ENCODE measurements at regions not wholly inside any gene's neighbourhood (a gene's known extent, or its start where the extent isn't known, plus 50 kb on each side); places are given as distances from the start of the nearest gene placed in this dataset.

DNA sequence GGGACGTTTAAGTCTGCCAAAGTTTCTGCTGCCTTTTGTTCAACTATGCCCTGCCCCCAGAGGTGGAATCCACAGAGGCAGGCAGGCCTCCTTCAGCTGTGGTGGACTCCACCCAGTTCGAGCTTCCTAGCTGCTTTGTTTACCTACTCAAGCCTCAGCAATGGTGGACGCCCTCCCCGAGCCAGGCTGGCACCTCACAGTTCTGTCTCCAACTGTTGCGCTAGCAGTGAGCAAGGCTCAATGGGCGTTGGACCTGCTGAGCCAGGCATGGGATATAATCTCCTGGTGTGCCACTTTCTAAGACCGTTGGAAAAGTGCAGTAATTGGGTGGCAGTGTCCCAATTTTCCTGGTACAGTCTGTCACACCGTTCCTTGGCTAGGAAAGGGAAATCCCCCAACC lies 444.7 kb downstream of the FLRT2 start:
- no peak for DNase-seq (ENCODE audit: low read depth)

DNA sequence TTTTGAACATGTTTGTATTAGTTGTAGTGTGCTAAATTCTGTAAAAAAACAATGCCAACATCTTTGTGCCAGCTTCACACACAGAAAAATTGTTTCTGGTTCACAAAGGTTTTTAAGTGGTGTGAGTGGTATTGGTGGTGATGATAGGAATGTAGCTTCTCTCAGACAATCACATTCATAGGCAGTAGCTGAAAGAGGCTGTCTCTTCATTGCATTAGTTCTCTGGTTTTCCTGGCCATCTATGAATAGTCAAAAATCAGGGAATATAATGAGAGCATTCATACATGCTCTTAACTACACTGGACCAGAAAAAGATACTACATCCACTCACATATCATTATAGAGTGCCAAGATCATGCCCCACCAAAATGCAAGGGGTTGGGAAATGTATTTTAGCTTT lies 433.5 kb downstream of the FLRT2 start:
- DNase-seq (ENCODE audit: low read depth), result no peak

DNA sequence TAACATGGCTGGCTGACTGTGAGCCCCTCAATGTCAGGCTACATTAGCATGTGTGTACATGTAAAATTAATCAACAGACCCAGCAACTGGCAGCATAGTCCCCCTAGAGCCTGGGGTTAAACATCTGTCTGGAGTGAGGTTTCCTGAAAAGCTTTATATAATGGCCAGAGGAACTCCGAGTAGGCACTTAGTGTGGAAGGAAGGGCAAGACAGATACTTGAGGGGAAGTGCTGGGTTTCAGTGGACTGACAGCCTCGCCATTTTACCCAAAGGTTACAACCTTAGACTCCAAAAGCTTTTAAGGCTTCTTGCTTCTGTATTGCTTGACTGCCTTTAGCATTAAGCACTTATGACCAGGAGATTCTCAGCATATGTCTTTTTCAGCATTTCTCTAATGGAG lies 430.8 kb downstream of the FLRT2 start:
- DNase-seq (ENCODE audit: low read depth), result no peak

DNA sequence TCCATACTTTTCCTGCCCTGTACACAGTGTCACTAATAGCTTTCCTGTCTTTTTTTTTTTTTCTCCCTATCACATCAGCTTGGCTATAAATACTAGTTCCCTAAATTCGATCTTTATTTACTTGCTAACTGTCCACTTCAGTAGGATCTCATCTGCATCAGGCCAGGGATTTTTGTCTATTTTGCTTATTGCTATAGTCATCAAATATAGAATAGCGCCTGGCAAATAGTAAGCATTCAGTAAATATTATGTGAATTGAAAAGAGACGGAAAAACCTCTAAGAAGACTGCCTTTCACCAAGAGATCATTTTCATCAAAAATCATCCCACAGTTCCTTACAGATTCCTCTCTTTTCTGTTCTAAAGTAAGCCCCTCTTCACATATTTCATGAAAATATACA lies 429.1 kb downstream of the FLRT2 start:
- DNase-seq (ENCODE audit: low read depth), result no peak

DNA sequence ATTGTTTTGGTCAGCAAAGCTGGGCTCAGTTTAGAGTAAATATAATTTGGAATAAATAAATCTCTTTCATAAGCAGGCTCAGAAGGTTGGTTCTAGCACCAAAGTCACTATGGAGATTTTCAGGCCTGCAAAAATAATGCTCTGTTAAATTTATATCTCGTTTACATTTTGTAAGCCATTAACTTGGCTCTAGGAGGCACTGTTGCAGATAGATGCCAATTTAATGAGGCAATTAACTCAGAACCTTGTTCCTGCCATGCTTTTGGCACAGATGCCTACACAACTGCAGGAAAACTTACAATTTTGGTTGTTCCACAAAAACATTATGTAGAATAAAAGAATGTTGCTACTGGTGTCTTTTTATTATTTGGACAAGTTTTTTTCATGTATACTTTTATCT lies 428.1 kb downstream of the FLRT2 start:
- DNase-seq (ENCODE audit: low read depth), result no peak

DNA sequence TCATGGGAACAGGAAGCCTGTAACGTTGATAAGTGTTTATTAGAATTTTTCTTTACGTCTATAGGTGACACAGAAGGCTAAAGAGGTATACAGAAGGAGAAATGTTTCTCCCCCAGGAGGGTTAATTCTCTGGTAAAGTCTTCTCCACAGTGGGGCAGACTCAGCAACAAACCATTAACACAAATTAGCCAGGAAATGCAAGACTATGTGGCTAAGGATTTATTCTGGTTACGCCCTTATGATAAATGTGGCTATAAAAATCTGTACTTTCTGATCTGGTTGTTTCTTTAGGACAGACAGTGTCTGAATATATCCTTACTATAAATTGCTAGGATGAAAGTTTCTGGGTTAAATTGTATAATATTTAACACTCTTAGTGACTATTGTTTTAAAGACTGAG lies 423.3 kb downstream of the FLRT2 start:
- no peak for DNase-seq (ENCODE audit: low read depth)

DNA sequence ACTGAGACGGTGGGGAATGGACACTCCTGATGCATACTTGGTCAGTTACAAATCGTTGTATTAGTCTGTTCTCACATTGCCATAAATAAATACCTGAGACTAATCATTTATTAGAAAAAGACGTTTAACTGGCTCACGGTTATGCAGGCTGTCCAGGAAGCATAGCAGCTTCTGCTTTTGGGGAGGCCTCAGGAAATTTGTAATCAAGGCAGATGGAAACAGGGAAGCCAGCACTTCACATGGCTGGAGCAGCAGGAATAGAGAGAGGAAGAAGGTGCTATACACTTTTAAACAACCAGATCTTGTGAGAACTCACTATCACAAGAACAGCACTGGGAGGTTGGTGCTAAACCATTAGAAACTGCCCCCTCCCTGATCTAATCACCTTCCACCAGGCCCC lies 418.2 kb downstream of the FLRT2 start:
- no peak for DNase-seq (ENCODE audit: low read depth)

DNA sequence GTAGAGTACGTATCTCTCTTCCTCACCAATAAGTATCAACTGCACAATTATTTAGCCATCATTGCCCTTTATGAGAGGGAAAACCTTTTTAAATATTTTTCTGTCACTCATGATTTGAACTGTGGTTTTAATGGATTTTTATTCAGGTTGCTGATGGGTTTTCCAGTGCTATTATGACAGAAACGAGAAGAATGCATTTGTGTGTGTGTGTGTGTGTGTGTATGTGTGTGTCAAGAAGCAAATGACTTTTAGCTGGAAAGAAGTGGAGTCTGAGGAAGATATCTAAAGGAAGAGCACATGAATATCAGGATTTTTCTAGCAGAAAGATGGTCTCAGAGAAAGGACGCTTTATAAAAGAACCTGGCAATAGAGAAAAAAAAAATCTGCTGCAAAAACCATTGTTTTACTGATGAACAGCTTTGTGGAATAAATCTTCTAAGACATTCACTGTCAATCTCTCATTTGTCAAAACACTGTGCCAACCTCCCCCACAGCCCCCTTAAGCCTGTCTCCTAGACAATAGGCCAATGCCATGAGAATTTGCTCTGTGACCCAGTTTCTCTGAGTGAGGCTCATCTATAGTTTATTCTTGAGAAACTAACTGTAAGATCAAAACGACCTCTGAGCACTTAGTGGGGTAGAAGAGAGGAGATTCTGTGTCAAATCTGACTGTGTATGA lies 417.7 kb downstream of the FLRT2 start:
- no peak for DNase-seq (ENCODE audit: low read depth)

DNA sequence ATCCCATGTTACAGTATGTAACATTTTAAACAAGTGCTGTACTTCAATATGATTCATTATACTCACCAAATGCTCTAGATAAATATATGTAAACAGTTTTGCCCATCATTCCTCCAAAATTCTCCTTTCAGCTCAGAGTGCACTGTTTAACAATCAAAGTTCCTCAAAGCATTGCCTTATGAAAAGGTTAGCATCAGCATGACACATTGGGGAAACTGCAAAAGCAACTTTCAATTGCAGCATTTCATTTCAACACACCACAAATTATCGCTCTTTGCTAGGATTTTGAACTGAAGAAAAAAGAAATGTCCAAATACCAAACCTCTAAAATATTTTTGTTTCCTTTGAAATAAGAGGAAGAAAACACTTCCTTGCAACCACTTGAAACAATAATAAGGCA lies 413.2 kb downstream of the FLRT2 start:
- DNase-seq (ENCODE audit: low read depth), result no peak

DNA sequence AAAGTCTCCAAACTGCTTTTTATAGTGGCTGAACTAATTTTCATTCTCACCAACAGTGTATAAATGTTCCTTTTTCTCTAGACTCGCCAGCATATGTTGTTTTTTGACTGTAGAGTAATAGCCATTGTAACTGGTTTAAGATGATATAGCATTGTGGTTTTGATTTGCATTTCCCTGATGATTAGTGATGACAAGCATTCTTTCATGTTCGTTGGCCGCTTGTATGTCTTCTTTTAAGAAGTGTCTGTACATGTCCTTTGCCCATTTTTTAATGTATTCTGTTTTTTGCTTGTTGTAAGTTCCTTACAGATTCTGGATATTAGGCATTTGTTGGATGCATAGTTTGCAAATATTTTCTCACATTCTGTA lies 404.9 kb downstream of the FLRT2 start:
- no peak for DNase-seq (ENCODE audit: low read depth)

DNA sequence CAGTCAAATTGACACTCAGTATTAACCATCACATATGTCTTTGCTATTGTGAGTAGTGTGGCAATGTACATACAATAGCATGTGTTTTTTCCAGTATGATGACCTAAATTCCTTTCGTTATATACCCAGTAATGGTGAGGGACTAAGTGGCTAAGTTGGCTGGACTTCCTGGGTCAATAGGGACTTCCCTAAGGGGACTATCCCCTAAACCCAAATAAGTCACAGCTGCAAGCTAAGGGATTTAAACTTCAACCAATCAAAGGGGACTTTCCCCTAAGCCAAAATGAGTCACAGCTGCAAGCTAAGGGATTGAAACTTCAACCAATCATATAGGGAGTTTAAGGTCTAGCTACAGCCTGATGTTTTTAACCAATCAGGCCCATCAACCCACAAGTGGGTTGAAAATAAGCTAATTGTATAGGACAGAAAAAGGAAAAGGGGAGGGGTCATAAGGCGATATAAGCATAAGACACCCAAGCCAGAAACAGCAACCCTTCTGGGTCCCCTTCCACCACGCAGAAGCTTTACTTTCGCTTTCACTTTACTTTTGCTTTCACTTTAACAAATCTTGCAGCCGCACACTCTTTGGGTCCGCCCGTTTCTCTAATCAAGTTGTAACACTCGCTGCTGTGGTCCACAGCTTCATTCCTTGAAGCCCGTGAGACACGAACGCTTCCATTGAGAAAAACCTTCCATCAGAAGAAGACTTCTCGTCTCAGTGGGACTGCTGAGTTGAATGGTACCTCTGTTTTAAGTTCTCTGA lies 404.4 kb downstream of the FLRT2 start:
- DNase-seq (ENCODE audit: low read depth), result peak; percentile 14

DNA sequence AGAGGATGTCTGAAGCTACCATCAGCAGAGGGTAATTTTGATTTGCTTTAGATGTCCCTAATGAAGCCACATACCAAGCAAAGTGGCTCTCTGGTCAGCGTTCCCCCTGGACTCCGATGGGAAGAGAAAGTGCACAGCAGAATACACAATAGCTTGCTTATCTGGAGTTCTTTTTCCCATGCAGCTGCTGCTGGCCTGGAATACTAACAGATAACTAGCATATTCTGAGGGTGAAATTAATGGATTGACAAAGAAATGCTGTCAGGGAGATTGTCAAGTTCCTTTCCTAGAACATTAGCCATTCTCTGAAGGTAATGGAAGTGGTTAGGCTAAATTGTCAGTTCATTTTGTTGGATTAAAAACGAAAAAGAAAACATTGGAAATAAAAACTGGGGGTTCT lies 391.3 kb downstream of the FLRT2 start:
- DNase-seq (ENCODE audit: low read depth), result no peak

DNA sequence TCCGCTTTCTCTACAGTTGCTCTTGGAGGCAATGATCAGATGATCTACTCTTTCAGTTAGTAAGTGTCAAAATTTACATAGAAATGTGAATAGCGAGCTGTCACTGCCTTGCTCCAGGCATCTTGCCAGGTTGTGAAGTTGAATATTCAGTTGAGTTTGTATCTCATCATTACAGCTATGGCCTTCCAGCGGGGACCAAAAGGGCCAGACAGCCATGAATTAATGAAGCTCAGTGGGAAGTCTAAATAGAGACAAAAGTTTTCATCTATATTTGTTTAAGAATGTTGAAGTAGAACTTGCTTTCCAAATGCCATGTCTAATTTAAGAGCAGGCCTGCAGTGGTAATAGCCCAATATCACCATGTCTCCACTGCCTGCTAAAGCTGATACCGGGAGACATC lies 387.8 kb downstream of the FLRT2 start:
- DNase-seq (ENCODE audit: low read depth), result no peak

DNA sequence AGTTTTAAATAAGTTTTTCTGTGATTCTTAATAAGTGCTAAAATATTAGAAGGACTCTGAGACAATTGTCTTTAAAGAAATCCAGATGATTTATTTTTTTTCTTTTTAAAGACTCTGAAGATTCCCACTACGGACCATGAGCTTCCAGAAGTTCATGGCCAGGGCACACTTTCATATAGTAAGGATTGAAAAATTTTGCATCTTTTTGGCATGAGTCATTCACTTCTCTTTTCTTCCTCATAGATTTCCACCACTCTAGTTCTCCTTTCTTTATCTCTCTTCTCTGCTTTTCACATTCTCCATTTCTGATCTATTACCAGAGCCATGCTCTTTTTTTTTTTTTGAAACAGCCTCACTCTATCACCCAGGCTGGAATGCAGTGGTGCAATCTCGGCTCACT lies 385.8 kb downstream of the FLRT2 start:
- DNase-seq (ENCODE audit: low read depth), result no peak

DNA sequence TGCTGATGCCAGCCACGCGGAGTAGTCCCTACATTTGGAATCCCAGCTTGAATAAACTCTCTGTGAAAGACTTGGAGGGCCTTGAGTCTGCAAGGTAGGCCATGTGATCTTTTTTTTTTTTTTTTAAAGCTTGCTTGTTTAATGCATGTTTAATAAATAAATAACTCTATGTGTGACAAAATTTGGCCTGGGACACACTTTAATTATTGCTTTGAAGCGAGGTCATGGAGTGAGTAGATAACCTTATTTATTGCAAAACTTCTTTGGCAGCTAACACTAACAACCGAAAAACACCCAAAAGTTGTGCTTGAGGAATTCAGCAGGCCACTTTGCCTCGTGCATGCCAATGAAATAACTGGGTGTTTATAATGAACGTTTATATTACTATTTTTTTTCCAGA lies 382.2 kb downstream of the FLRT2 start:
- no peak for DNase-seq (ENCODE audit: low read depth)

DNA sequence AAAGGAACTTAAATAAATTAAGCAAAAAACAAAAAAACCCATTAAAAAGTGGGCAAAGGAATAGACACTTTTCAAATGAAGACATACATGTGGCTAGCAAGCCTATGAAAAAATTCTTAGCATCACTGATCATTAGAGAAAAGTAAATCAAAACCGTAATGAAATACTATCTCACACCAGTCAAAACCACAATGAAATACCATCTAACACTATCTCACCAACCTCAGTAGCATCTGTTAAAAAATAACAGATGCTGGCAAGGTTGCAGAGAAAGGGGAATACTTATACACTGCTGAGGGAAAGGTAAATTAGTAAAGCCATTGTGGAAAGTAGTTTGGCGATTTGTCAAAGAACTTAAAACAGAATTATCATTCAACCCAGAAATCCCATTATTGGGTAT lies 381.1 kb downstream of the FLRT2 start:
- DNase-seq (ENCODE audit: low read depth), result no peak

DNA sequence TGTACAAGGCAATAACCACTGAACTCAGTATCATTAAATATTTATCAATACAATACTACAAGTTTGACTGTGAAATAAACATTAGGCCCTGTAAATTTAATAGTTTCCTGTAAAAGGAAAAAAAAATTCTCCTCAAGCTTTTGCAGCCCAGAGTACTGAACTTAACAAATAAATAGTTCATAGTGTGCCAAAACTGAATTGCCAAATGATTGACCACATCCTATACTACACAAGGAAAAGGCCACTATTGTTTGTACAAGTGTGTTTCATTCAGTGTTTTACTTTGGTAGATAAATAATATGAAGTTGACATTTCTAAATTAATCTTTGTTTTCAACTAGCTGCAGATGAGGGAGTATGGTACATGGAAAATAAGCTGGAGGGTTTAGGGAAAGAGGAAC lies 379.6 kb downstream of the FLRT2 start:
- no peak for DNase-seq (ENCODE audit: low read depth)

DNA sequence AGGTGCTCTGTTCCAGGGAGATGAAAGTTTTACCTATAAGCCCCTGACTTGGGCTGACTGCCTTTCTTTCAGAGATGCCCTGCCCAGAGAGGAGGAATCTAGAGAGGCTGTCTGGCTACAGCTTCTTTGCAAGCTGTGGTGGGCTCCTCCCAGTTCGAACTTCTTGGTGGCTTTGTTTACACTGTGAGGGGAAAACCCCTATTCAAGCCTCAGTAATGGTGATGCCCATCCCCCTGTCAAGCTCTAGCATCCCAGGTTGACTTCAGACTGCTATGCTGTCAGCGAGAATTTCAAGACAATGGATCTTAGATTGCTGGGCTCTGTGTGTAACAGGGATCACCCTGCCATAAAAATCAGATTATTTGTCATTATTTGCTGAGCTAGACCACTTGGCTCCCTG lies 377.6 kb downstream of the FLRT2 start:
- DNase-seq (ENCODE audit: low read depth), result no peak

DNA sequence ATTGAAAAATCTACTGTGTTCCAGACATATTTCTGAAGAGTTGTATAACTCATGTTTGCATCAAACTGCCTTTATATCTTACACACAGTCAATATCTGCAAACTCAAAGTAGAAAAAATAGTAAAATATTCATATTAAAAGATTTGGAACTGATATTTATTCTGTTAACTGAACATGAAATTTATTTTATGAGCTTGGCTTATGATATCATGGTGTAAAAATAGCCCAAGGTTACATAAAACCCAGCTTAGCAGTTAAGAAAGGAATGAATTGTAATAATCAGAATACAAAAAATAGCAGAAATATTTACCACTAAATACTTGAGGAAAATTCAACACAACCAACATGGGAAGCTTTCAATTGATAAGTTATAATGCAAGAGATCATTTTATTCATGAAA lies 367.9 kb downstream of the FLRT2 start:
- no peak for DNase-seq (ENCODE audit: low read depth)

DNA sequence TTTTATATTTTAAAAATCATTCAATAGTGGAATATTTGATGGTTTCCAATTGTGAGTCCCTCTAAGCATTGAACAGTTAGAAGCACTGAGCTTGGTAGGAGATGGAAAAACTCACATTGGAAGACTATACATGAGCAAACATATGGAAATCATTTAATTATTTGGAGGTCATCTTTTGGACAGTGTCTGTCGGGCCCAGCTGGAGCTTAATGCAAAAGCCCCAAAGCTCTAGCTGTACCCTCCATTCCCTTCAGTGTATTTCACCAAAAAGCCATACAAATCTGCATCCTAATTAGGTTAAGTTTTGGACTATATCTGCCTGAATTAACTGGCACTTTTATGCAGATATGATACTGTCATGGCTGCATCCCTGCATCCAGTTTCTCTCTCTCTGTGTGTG lies 365.7 kb downstream of the FLRT2 start:
- no peak for DNase-seq (ENCODE audit: low read depth)

DNA sequence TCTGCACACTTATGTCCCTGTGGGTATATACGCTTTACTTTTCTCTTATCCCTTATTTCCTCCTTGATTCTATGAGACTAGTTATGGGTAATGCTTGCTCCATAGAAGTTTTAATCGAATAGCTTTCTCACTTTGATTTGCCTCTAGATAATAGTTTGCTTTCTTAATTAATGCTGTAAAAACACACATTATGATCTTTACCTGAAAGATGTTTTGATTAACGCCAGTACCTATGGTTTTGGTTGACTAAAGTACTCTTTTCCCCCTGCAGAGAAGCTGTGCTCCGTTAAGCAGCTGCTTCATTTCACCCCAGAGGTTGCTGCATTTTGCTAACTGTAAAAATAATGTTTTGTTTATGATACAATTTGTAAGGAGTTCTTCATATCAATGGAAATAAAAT lies 362.3 kb downstream of the FLRT2 start:
- no peak for DNase-seq (ENCODE audit: low read depth)

DNA sequence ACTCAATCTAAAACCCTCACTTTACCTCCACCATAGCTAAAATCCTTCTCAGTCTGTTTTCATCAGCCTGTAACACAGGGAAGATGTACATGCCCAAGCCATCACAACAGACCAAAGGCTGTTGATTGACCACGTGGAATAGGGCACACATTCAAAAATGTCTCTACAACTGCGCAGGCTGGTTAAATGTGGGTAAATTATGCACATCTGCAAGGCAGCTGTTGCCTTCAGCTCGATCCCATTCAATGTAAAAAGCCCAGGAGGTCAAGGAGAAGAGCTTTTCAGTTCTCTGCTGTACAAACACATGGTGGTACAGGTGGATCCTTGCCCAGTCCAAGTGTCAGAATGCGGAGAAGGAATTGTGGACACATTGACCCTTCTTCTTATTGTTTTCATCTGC lies 354.0 kb downstream of the FLRT2 start:
- no peak for DNase-seq (ENCODE audit: low read depth)

DNA sequence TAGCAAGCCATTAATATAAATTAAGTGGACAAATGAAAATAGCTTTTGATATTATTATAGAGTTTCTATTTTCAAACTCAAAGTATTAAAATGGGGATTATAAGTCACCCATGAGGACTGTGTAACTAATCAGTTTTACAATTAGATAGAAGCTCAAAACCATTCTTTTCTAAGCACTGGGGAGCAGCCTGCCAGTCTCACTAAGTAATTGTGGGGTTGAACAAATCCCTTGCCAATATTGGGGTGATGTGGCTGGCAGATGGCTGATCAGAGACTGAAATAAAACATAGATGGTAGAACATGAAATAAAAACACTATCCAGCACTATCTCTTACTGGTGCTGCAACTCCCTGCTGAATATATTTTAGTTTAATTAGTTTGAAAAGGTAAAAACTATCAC lies 353.2 kb downstream of the FLRT2 start:
- no peak for DNase-seq (ENCODE audit: low read depth)

DNA sequence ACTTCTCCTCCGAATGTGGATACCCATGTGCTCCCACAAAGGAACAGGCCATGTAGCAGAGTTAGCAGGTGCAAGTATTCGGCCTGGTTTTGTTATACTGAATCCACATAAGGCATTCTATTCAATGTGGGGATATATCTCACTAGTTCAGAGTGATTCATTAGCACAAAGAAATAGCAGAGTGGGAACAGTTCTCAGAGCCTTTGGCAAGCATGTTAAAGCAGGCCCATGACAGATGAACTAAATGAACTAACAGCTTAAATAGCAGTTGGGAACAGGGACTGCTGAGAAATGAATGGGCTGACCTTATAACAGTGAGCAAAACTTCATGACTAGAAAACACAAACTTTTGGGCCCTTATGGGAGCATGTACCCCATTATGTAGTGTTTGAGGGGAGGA lies 352.0 kb downstream of the FLRT2 start:
- no peak for DNase-seq (ENCODE audit: low read depth)

Measured in stimulated activated CD8-positive, alpha-beta memory T cell treated with anti-CD3 and anti-CD28 coated beads, Interleukin-12 subunit alpha, Interleukin-12 subunit beta, amount 100 ng/mL, for 4 hours (primary cell).